Hepatocyte (in vitro differentiated cells): ENCODE measurements at regions not wholly inside any gene's neighbourhood (a gene's known extent, or its start where the extent isn't known, plus 50 kb on each side); places are given as distances from the start of the nearest gene placed in this dataset.
"Not testable (repeated sequence)": the region's sequence is repeated elsewhere in the genome, so short reads cannot be mapped to it uniquely, and the experiment has no call there.

Experiments
- DNase-seq: peaks from one replicate; pipeline ENCODE4 v3.0.0-alpha.2; 2016; ENCODE audit warnings: low spot score
- H2AFZ ChIP-seq: fragments of 200-600 bp; sonication (generic); 2 replicates; pipeline ENCODE4 v1.6.0; 2016; ENCODE audit warnings: antibody characterized with exemption, mild to moderate bottlenecking
- H3K27ac ChIP-seq: fragments of 200-600 bp; sonication (generic); 2 replicates; pipeline ENCODE4 v1.5.1; 2016; ENCODE audit warnings: mild to moderate bottlenecking
- H3K27me3 ChIP-seq: fragments of 200-600 bp; sonication (generic); 2 replicates; pipeline ENCODE4 v1.6.1; 2016
- H3K36me3 ChIP-seq: fragments of 200-600 bp; sonication (generic); replicated peaks from 2 replicates; pipeline ENCODE4 v1.5.1; 2016; ENCODE audit warnings: low read depth; ENCODE audit not compliant: insufficient read depth
- H3K4me1 ChIP-seq: fragments of 200-600 bp; sonication (generic); 2 replicates; pipeline ENCODE4 v1.5.1; 2016; ENCODE audit warnings: mild to moderate bottlenecking, moderate library complexity; ENCODE audit not compliant: insufficient read depth
- H3K4me2 ChIP-seq: fragments of 200-600 bp; sonication (generic); 2 replicates; pipeline ENCODE4 v1.6.0; 2016
- H3K4me3 ChIP-seq: fragments of 200-600 bp; sonication (generic); 2 replicates; pipeline ENCODE4 v1.5.1; 2016; ENCODE audit warnings: mild to moderate bottlenecking
- H3K79me2 ChIP-seq: fragments of 200-600 bp; sonication (generic); 2 replicates; pipeline ENCODE4 v1.6.0; 2017; ENCODE audit warnings: mild to moderate bottlenecking
- H3K9me2 ChIP-seq: fragments of 200-600 bp; sonication (generic); replicated peaks from 2 replicates; pipeline ENCODE4 v1.6.0; 2017; ENCODE audit warnings: mild to moderate bottlenecking; ENCODE audit not compliant: insufficient read depth
- H3K9me3 ChIP-seq: fragments of 200-600 bp; sonication (generic); 2 replicates; pipeline ENCODE4 v1.5.1; 2016; ENCODE audit warnings: low read depth, mild to moderate bottlenecking
- H4K20me1 ChIP-seq: fragments of 200-600 bp; sonication (generic); 2 replicates; pipeline ENCODE4 v1.6.0; 2016; ENCODE audit warnings: mild to moderate bottlenecking; ENCODE audit not compliant: insufficient read depth, poor library complexity, severe bottlenecking
- EZH2 ChIP-seq: fragments of 200-600 bp; sonication (generic); IDR thresholded peaks from 2 replicates; pipeline ENCODE4 v1.6.1; 2016; ENCODE audit warnings: antibody characterized with exemption, mild to moderate bottlenecking, borderline replicate concordance
- EZH2phosphoT487 ChIP-seq: fragments of 200-600 bp; sonication (generic); IDR thresholded peaks from one replicate; pipeline ENCODE4 v1.6.1; 2018; ENCODE audit warnings: antibody characterized with exemption, mild to moderate bottlenecking, low read depth, moderate library complexity; ENCODE audit not compliant: unreplicated experiment, severe bottlenecking
- WGBS: methylation state at CpG from one replicate; pipeline ENCODE4 v1.1.6; 2016; ENCODE audit warnings: low lambda C conversion rate; ENCODE audit errors: missing lambda C conversion rate; 5-methylcytosine and 5-hydroxymethylcytosine counted together
- TF ChIP-seq, protein P1 (sequence below): fragments of 200-600 bp; sonication (generic); IDR thresholded peaks from 2 replicates; pipeline ENCODE4 v1.5.1; 2016; ENCODE audit warnings: antibody characterized with exemption, mild to moderate bottlenecking; ENCODE audit not compliant: poor library complexity

- no peaks in the 10 kb centered on the region for H3K79me2 ChIP-seq
- H3K9me3 ChIP-seq, result no peaks in the 10 kb centered on the region
- no peaks in the 10 kb centered on the region for H3K9me2 ChIP-seq
- H3K27ac ChIP-seq, result no peak overlapping the region
- no peaks in the 10 kb centered on the region for H3K4me1 ChIP-seq
- H3K4me2 ChIP-seq, result no peak overlapping the region
- TF ChIP-seq, protein P1, sequence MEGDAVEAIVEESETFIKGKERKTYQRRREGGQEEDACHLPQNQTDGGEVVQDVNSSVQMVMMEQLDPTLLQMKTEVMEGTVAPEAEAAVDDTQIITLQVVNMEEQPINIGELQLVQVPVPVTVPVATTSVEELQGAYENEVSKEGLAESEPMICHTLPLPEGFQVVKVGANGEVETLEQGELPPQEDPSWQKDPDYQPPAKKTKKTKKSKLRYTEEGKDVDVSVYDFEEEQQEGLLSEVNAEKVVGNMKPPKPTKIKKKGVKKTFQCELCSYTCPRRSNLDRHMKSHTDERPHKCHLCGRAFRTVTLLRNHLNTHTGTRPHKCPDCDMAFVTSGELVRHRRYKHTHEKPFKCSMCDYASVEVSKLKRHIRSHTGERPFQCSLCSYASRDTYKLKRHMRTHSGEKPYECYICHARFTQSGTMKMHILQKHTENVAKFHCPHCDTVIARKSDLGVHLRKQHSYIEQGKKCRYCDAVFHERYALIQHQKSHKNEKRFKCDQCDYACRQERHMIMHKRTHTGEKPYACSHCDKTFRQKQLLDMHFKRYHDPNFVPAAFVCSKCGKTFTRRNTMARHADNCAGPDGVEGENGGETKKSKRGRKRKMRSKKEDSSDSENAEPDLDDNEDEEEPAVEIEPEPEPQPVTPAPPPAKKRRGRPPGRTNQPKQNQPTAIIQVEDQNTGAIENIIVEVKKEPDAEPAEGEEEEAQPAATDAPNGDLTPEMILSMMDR, result no peak
- TF ChIP-seq EZH2phosphoT487 (no peak), EZH2 (no peak)
- DNase-seq, result no peak
- no peak overlapping the region for H2AFZ ChIP-seq
- H4K20me1 ChIP-seq, result no peaks in the 10 kb centered on the region
- no peak overlapping the region for H3K4me3 ChIP-seq
- peaks cover 32% of the 10 kb centered on the region for H3K27me3 ChIP-seq
- no peaks in the 10 kb centered on the region for H3K36me3 ChIP-seq
Measured at GRCh38 chr22:26082866-26083265, 86.4 kb upstream of the SEZ6L start.

GRCh38 chr22:26086359-26086758 is 82.9 kb upstream of the SEZ6L start:
- no peaks in the 10 kb centered on the region for H4K20me1 ChIP-seq
- WGBS, result 32% methylated on average over 1 of the region's 1 CpG
- DNase-seq, result no peak
- H3K9me3 ChIP-seq, result no peaks in the 10 kb centered on the region
- no peak overlapping the region for H3K27ac ChIP-seq
- no peaks in the 10 kb centered on the region for H3K9me2 ChIP-seq
- H3K79me2 ChIP-seq, result no peaks in the 10 kb centered on the region
- TF ChIP-seq EZH2phosphoT487, result no peak
- no peak for TF ChIP-seq EZH2
- TF ChIP-seq, protein P1, result peak; percentile 18
- H2AFZ ChIP-seq, result no peak overlapping the region
- no peaks in the 10 kb centered on the region for H3K36me3 ChIP-seq
- H3K4me1 ChIP-seq, result no peaks in the 10 kb centered on the region
- H3K27me3 ChIP-seq, result peaks cover 34% of the 10 kb centered on the region
- H3K4me3 ChIP-seq, result no peak overlapping the region
- no peak overlapping the region for H3K4me2 ChIP-seq

GRCh38 chr22:26087816-26088215 is 81.4 kb upstream of the SEZ6L start:
- H3K4me2 ChIP-seq, result no peak overlapping the region
- H3K4me1 ChIP-seq, result no peaks in the 10 kb centered on the region
- no peaks in the 10 kb centered on the region for H4K20me1 ChIP-seq
- H3K9me2 ChIP-seq, result no peaks in the 10 kb centered on the region
- H3K79me2 ChIP-seq, result no peaks in the 10 kb centered on the region
- no peak overlapping the region for H3K4me3 ChIP-seq
- H2AFZ ChIP-seq, result no peak overlapping the region
- no peak overlapping the region for H3K27ac ChIP-seq
- WGBS, result 93% methylated on average over 8 of the region's 8 CpGs
- DNase-seq, result no peak
- TF ChIP-seq, protein P1, result no peak
- TF ChIP-seq EZH2phosphoT487 (no peak), EZH2 (no peak)
- no peaks in the 10 kb centered on the region for H3K36me3 ChIP-seq
- no peaks in the 10 kb centered on the region for H3K9me3 ChIP-seq
- H3K27me3 ChIP-seq, result peaks cover 41% of the 10 kb centered on the region

DNA sequence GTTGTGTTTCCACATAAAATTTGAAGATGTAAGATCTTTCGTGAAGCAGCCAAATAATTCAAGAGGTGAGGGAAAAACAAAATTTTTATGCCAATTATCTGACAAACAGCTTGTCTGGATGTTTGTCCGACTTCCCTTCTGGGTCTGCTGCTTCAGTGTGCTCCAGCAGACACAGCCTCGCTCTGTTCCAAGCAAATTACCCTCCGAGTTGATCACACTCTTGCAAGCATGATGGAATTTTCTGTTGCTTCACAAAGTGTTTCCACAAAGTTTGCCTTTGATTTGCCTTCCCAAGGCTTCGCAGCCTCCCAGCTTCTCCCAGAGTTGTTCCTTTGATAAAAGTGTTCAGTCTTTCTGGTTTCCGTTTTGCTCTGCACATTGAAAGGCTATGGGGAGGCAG is 78.4 kb upstream of the SEZ6L start:
- H3K36me3 ChIP-seq, result no peaks in the 10 kb centered on the region
- H3K4me3 ChIP-seq, result no peak overlapping the region
- DNase-seq, result no peak
- no peaks in the 10 kb centered on the region for H4K20me1 ChIP-seq
- H3K9me2 ChIP-seq, result no peaks in the 10 kb centered on the region
- 73% methylated on average over 6 of the region's 6 CpGs for WGBS
- TF ChIP-seq EZH2phosphoT487 (no peak), EZH2 (no peak)
- TF ChIP-seq, protein P1, result no peak
- no peak overlapping the region for H2AFZ ChIP-seq
- no peaks in the 10 kb centered on the region for H3K9me3 ChIP-seq
- H3K27me3 ChIP-seq, result peaks cover 25% of the 10 kb centered on the region
- H3K4me1 ChIP-seq, result no peaks in the 10 kb centered on the region
- H3K27ac ChIP-seq, result no peak overlapping the region
- H3K79me2 ChIP-seq, result no peaks in the 10 kb centered on the region
- H3K4me2 ChIP-seq, result no peak overlapping the region

DNA sequence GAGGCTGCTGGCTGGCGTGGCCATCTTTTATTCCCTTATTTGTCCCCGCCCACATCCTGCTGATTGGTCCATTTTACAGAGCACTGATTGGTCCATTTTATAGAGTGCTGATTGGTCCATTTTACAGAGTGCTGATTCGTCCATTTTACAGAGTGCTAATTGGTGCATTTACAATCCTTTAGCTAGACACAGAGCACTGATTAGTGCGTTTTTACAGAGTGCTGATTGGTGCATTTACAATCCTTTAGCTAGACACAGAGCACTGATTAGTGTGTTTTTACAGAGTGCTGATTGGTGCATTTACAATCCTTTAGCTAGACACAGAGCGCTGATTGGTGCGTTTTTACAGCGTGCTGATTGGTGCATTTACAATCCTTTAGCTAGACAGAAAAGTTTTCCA is 74.8 kb upstream of the SEZ6L start:
- not testable (repeated sequence) for DNase-seq, H2AFZ ChIP-seq, H3K79me2 ChIP-seq, H3K27me3 ChIP-seq, H3K4me2 ChIP-seq, H3K4me1 ChIP-seq, H3K36me3 ChIP-seq, H3K9me3 ChIP-seq, H3K4me3 ChIP-seq, H3K27ac ChIP-seq, H3K9me2 ChIP-seq, H4K20me1 ChIP-seq
- WGBS, result 93% methylated on average over 7 of the region's 7 CpGs
